ENCODE measurements at regions not wholly inside any gene's neighbourhood (a gene's known extent, or its start where the extent isn't known, plus 50 kb on each side); places are given as distances from the start of the nearest gene placed in this dataset.
"Not testable (repeated sequence)": the region's sequence is repeated elsewhere in the genome, so short reads cannot be mapped to it uniquely, and the experiment has no call there.

DNA sequence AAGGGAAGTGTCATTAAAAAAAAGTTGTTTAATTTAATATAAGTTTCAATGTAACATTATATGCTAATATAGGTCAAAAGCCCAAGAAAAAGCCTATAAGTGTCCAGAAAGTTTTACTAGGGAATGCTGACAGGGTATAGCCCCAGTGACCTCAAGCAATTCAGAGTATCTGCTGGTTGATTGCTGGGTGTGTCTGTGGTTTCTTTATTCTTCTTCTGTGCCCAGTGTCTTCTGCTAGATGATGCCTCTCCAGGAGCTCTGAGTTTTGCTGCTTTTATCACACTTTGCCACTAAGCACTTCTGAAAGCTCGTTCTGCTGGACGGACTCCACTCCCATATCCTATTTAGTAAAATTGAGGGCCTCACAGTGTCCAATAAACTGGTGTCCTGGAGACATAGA lies 212.2 kb upstream of the NRG3 start:
- DNase-seq, result no peak

DNA sequence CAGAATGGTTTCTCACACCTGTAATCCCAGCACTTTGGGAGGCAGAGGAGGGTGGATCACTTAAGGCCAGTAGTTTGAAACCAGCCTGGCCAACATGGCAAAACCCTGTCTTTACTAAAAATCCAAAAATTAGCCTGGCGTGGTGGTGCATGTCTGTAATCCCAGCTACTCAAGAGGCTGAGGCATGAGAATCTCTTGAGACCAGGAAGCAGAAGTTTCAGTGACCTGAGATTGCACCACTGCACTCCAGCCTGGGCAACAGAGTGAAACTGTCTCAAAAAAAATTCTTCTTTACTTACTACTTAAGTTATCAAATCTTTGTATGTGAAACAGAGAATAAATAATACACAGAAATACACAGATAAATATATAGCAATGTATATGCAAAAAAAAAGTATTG lies 210.2 kb upstream of the NRG3 start:
- not testable (repeated sequence) for DNase-seq

DNA sequence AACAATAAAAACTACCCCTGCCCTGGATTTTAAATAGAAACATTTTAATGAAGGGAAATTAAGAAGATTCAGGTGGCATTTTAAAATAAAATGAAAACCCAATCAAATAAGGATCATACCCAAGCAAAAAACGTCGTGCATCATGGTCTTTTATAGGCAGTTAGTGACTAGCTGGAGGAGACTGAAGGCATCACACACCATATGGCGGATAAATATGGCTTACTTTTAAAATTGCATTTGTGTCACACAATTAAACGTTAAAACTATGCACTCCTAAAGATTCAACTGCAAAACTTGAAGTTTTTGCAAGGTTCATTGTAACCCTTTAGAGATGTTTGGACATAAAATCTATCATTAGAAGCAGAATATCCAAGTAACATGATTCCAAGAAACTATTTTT lies 200.1 kb upstream of the NRG3 start:
- DNase-seq, result no peak

DNA sequence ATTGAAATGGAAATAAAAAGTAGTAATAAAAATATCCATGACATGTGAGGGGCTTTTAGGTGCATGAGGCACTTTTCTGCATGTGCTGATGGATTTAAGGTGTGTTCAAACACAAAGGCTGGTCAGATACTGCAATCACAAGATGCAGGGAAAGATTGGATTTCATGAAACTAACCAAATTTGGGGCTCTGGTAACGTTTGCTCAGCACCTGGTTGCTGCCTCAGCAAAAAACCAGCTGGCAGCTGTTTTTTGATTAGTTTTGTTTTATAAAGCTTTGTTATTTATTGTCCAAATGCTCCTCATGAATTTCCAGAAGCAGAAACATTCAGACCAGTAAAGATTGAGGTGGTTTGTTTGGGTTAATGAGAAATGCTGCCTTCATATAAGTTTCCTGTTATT lies 195.7 kb upstream of the NRG3 start:
- DNase-seq, result no peak

DNA sequence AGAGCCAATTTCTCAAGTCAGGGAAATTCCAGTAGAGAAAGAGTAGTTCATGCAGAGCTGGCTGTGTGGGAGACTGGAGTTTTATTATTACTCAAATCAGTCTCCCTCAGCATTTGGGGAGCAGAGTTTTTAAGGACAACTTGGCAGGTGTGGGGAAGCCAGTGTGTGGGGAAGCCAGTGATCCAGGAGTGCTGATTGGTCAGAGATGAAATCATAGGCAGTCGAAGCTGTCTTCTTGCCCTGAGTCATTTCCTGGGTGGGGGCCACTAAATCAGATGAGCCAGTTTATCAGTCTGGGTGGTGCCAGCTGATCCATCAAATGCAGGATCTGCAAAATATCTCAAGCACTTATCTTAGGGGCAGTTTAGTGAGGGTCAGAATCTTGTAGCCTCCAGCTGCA lies 194.6 kb upstream of the NRG3 start:
- DNase-seq, result no peak

DNA sequence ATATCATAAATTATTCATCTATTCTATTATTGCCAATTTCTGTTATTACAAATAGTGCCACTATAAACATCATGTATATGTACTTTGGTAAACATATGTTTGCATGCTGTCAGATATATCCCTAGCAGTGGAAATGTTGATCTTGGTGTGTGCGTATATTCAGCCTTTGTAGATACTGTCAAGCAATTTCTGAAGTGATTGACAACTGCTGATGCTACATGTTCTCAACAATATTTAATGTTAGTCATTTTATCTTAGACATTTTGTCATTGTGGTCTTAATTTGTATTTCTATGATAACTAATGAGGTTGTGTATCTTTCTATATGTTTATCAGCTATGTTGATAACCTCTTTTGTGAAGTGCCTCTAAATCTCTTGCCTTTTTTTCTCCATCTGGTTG lies 186.5 kb upstream of the NRG3 start:
- DNase-seq, result no peak

DNA sequence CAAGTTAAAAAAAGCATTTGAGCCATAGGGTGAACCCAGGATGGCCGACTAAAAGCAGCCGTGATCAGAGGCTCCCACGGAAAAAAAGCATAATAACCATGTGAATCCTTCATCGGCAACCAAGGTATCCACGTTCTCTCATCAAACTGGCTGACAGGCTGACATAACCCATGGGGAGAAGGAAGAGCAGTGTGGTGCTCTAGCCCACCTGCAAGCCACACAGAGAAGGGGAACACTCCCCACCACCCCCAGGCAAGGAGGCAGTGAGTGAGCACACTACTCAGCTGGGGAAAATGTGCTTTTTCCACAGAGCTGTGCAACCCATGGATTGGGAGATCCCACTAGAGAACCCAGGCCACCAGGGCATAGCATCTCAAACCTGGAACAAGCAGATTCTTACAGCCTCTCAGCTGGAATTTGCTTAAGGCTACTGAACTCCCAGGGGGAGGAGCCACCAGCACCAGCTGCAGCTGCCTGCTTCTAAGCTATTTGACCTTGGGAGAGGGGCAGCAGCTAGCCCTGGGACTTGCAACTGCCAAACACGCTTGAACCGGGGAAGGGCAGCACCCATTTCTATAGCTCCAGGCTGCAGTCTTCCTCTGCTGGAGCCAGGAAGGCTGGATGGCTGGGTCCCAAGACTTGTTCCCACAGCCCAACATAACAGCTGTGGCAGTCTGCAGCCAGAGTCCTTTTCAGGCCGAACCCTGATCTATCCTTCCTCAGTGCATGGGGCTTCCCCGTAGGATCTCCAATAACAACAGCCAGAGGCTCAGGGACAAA lies 178.2 kb upstream of the NRG3 start:
- no peak for DNase-seq

DNA sequence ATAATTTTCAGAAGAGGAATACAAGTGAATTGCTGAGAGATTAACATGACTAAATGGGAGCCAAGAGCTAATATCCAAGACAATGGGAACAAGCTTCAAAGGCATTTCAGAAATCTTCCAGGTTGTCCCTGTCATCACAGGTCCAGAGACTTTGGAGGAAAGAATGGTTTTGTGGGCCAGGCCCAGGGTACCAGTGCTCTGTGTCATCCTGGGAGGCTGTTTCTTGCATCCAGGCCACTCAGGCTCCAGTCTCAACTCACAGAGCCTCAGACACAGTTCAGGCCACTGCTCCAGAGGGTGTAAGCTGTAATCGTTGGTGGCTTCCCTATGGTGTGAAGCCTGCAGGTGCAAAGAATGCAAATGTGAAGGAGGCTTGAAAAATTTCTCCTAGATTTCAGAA lies 170.4 kb upstream of the NRG3 start:
- no peak for DNase-seq

DNA sequence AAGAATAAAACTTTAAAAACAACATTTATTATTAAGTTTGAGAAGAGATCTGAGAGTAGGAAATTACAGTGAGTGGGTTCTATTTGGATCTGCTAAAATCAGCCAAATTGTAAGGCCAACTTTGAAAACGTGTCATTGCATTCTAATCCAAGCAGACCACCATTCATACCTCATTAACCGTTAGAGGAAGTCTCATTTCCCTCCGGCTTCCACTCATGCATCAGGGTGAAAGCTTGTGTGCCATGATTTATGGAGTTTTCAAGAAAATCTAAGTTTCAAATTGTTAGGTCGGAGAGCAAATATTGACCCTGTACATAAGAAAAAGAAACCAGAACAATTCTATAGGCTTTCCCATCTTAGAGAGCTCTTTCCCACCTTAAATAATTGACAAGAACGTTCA lies 166.6 kb upstream of the NRG3 start:
- no peak for DNase-seq

DNA sequence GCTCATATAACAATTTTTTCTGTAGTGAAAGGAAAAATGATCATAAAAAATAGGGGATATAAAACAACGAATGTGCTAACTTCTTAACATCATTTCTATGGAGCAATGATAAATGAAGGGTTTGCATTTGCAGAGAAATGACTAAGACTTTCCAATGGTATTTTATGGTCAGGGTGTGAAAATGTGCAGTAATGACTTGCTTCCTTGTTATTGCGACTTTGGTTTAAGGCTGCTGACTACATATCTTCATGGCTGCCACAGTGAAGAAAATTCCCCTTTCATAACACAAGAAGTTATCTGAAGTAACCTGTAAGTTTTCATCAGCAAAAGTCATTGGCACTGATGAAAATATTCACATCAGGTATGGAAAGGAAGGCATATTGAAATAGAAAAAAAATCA lies 166.1 kb upstream of the NRG3 start:
- peak; percentile 28 for DNase-seq

DNA sequence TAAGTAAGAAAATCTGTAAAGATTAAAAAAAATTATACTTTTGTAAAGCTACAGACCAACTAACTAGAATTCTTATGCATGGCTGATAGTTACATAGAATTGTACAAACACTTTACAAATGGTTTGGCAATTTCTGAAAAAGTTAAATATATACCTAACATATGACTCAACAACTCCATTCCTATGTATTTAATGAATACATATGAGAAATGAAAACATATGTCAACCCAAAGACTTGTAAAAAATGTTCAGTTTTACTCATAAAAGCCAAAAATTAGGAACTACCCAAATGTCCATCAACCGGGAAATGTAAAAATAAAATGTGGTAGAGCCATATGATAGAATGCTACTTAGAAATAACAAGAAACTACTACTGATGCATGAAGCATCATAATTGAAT lies 152.6 kb upstream of the NRG3 start:
- no peak for DNase-seq

DNA sequence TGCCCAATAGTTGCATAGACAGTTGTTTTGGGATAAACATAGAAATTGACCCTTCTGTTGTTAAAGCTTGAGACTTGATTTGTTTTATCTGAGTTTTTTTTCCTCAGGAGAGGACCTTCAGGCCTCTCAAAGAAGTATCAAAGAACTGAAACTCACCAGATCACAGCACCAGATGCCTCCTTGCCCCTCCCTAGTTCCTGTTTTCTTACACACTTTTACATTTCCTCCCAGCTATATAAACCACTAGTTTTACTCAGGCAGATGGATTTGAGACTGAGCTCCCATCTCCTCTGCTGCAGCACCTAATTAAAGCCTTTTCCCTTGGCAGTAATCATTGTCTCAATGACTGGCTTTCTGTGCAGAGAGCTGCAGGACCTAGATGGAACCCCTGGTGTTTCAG lies 150.6 kb upstream of the NRG3 start:
- DNase-seq, result no peak

DNA sequence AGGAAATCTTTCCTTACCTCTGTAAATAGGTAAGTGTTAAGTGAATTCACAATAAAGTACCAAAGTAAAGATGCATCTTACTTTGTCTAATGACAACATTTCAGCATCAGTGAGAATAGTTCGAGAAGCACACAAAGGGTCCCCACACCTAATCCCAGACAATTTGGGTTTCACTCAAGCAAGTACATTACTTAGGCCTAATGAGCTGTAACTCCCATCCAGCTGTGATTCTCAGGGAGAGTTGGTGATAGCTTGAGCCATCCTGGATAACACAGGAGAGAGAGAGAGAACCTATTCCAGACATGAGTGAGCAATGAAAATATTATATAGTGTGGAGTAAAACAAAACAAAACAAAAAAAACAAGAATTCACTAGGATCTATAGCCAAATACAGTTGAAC lies 149.1 kb upstream of the NRG3 start:
- no peak for DNase-seq

DNA sequence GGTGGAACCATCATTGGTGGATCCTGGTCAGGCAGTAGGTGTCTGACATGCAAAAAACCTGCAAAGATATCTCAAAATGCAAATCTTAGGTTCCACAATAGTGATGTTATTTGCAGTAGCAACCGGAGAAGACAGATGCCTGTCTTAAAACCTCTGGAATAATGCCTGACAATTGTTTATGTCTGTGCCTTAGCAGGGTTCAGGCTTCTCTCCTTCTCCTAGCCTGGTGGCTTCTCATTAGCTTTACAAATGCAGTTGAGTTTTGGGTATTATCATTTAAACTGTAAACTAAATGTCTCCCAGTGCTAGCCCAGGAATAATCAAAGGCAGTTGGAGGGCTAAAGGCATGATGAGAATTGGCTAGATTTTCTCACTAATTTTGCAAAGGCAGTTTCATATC lies 146.3 kb upstream of the NRG3 start:
- DNase-seq, result no peak

DNA sequence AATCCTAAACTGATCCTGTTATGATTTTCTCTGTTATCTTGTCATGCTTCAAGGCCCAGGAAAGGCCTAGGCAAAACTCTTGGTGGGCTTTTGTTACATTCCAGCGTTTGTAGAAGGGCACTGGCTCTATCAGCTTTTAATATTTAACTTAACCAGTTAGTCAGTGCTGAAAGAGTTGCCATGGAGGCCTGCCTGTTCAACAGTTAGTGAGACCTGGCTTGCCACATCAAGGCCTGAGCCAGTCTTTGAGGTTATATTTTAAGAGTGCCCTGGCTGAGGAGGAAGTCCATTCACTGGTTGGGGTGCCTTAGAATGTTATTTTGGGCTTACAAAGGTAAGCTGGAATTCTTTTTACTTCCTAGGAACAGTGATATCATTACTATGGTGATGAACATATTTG lies 144.1 kb upstream of the NRG3 start:
- no peak for DNase-seq

DNA sequence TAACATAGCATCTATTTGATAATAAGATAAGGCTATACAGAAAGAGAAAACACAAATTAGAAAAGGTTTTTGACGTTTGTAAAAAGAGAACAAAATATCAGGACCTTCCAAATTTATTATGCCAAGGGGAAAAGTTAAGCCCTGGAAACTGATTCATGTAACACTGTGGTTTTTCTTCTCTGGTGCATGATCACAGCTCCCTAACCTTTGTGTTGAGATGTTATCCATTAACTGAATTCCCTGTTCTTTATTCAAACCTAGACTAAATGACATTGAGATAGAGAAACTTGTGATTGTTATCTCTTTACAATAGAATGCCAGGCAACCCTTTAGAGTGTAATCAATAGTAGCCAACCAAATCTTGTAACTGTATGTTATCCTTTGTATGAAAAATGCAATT lies 141.5 kb upstream of the NRG3 start:
- DNase-seq, result no peak

DNA sequence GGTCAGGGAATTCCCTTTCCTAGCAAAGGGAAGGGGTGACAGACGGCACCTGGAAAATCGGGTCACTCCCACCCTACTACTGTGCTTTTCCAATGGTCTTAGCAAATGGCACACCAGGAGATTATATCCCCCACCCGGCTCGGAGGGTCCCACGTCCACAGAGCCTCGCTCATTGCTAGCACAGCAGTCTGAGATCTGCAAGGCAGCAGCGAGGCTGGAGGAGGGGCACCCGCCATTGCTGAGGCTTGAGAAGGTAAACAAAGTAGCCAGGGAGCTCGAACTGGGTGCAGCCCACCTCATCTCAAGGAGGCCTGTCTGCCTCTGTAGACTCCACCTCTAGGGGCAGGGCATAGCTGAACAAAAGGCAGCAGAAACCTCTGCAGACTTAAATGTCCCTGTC lies 139.8 kb upstream of the NRG3 start:
- not testable (repeated sequence) for DNase-seq

DNA sequence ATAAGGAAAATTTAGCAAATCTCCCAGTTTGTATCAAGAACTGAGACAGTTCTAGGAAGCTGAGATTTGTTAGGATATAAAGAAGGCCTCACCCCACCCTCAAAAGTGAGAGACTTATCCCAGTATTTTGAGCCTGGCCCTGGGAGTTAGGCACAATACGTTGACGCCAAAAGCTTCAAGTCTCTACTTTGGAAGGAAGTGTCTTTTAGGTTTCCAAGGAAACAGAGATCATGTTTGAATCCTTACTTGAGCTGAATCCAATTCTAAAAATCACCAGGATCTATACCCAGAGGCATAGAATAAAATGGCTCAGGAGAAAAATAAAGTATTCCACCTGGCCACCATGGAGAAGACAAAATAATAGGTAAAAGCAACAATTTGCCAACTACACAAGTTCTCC lies 115.9 kb upstream of the NRG3 start:
- no peak for DNase-seq

DNA sequence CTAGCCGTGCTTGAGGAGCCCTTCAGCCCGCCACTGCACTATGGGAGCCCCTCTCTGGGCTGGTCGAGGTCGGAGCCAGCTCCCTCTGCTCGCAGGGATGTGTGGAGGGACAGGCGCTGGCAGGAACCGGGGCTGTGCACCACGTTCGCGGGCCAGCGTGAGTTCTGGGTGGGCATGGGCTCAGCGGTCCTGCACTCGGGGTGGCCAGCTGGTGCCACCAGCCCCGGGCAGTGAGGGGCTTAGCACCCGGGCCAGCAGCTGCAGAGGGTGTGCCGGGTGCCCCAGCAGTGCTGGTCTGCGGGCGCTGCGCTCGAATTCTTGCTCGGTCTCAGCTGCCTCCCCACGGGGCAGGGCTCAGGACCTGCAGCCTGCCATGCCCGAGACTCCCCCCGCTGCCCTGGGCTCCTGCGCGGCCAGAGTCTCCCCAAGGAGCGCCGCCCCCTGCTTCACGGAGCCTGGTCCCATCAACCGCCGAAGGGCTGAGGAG lies 90.8 kb upstream of the NRG3 start:
- no peak for DNase-seq

DNA sequence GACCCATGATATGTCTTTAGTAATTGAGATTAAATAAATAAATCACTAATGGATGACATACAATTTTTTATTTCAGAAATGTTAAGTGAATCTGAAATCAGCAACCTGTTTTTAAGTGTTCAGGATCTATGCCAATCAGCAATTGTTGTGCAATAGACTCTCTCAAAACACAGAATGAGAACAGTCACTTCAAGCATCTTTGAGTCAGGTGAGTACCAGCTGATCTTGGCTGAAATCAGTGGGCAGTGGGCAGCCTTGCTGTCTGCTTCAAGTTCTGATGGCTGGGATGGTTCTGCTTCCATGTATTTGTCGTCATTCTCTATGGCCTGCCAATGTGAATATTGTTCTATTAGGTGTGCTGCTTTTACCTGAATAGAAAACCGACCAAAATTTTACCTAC lies 82.3 kb upstream of the NRG3 start:
- no peak for DNase-seq

DNA sequence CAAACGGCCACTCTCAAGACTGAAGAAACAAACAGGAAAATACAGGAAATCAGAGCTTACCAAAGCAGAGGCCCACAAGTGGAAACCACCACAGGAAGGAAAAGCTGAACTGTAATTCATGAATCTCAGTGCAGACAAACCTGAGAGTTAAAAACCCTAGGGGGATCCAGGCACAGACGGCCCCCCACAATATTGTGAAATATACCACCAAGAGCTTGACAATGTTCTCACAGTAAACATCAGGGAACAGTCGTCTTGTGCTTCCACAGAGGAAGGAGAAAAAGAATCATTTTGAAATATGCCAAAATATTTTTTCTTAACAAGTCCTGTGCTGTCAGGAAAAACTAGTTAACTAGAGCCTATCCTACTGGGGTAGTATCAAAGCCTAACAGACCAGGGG lies 68.2 kb upstream of the NRG3 start:
- DNase-seq, result no peak

DNA sequence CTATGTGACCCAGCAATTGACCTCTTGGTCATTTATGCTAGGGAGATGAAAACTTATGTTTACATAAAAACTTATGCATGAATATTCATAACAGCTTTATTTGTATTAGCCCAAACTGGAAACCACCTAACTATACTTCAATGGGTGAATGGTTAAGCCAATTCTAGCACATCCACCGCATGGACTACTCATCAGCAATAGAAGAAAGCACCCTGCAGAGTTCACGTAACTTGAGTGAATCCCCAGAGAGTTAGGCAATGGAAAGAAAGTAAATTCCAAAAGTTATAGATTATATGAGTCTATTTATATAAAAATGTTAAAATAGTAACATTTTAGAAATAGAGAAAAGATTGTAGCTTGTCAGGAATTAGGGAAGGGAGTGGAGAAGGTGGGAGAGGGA lies 60.2 kb upstream of the NRG3 start:
- no peak for DNase-seq

DNA sequence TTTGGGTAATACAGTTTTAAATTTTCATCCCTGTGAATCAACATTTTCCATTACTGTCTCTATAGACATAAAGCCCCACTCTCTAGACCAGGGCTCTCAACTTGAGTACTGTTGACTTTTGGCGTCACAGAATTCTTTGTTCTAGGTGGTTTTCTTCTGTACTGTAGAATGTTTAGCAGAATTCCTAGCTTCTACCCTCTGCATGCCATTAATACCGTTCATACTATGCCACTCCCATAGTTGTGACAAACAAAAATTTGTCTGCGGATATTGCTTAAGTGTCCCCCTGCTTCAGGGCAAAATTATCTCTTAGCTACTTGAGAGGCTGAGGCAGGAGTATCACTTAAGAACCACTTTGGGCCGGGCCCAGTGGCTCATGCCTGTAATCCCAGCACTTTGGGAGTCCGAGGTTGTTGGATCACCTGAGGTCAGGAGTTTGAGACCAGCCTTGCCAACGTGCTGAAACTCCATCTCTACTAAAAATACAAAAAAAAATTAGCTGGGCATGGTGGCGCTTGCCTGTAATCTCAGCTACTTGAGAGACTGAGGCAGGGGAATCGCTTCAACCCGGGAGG lies 57.3 kb upstream of the NRG3 start:
- DNase-seq, result no peak

DNA sequence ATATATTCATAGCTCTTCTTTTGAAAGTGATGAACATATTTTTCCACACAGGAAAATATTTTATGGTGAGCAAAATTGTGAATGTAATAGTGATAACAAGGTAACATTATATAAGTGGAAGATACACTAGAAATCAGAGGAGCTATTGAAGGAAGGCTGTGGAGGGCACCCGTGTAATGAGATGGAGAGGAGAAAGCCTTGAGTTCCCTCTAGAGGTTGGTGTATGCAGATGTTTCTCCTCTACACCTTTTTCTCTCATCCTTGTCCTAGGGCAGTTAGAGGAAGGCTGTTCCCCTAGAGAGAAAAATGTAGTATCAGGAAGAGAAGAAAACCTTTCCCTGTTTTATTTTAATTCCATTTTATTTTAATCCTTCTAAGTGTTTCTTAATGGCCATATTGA lies 54.6 kb upstream of the NRG3 start:
- peak; percentile 0 for DNase-seq

All from activated CD4-positive, alpha-beta T cell treated with anti-CD3 and anti-CD28 coated beads, Interleukin-2, Interleukin-6, amounts not matched to agents 100 ng/mL and 50 ng/mL, durations not matched to agents 16 hours and 8 hours (primary cell).